Cerebellar cortex (tissue), 1 donor: ENCODE measurements at regions not wholly inside any gene's neighbourhood (a gene's known extent, or its start where the extent isn't known, plus 50 kb on each side); places are given as distances from the start of the nearest gene placed in this dataset.
"Not testable (repeated sequence)": the region's sequence is repeated elsewhere in the genome, so short reads cannot be mapped to it uniquely, and the experiment has no call there.

Source experiments
- DNase-seq: peaks from one replicate; pipeline ENCODE4 v3.0.0-alpha.2; 2015; ENCODE audit warnings: low spot score

DNA sequence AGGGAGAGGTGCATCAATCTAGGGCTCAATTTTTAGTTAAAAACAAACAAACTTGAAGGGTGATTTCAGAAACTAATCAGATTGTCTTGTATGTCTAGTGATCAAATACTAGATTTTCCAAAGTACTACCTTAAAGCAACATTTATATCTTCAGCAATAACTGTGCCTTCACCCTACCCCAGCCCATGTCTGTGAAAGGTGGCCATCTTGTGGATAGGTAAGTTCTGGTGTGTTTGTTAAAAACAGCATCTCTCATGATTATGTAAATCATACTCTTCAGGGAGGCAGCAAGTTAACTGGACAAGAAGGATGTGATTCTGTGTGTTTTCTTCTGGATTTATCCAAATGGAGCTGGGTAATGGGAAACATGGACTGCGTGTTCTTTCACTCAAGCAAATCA, 81.4 kb upstream of the ACSL1 start:
- DNase-seq: no peak

GRCh38 chr4:184907810-184908209, 82.0 kb upstream of the ACSL1 start:
- DNase-seq: no peak

DNA sequence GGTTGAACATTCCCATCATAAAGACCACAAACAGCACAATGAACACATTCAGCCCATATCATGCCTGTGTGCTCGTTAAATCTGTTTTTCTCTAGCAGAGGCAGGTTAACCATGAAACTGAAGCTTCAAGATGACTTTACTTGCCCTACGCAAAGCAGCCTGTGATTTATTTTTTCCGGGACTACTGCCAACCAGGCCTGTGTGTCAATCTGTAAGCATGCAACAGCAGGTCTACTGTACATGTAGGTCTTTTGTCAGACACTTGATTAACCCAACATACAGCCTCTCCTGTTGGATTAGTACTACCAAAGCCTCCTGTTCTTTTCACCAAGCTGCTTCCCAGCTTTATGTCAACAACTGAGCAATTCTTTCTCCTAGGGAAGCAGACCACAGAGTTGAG, 85.5 kb upstream of the ACSL1 start:
- DNase-seq: no peak

DNA sequence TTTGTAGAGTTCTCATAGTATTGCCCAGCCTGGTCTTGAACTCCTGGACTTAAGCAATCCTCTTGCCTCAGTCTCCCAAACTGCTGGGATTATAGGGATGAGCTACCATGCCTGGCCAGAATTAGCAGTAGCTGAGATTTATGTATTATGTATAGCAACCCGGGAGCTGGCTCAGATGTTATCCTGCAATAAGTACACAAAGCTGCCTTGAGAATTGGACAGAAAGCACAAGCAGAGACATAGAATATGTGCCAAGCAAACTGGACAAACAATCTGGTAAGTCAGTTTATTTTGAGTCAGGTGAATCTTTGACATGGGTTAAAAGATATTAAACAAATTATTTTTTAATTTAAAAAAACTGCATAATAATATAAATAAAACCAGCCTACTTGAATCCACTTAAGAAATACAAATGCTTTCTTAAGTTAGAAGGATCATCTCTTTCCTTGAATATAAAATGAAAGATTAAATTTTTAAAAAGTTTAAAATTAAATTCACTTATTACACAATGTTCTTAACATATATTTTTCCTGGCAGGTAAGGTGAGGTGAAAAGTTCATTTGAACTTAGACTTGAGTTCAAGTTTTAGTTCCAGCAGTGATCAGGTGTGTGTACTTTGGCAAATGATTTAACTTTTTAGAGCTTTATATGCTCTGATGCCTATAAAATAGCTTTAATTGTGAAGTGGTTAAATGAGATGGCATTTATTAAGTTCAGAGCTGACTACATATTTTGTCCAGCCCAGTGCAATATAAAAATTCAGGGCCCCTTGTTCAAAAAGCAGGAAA, 87.8 kb upstream of the ACSL1 start:
- DNase-seq: no peak

DNA sequence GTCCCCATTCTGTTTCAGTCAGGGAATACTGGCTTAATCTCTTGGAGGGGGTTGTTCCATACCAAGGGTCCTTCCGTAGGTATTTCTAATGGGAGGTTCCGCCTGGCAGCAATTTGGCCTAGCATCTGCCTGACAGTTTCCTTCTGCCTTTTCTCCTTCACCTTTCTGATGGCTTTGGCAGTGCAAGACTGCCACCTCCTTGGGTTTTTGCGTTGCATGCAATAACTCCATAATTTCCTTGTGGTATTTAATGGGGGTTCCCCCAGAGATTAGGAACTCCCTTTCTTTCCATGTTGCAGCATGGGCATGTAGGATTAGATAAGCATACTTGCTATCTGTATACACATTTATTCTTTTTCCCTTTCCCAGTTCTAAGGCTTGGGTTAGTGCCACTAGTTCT, 93.0 kb upstream of the ACSL1 start:
- not testable (repeated sequence) for DNase-seq

DNA sequence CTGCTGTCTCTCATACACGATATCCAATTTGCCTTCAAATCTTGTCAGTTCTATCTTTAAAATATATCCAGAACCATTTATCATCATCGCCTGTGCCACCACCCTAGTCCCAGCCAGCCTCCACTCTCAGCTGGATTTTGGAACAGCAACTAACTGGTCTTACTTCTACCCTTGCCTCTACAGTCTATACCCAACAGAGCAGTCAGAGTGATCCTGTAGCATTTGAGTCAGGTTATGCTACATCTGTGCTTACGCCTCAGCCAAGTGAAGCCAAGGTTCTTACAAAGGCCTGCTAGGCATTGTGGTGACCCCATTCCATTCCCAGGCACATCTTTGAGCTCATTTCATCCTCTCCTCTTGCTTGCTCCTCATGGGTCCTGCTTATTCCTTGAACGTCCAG, 95.7 kb upstream of the ACSL1 start:
- no peak for DNase-seq

GRCh38 chr4:184922301-184922700, 96.0 kb upstream of the HELT start:
- DNase-seq: no peak

GRCh38 chr4:184924516-184924915, 93.8 kb upstream of the HELT start:
- DNase-seq: no peak

DNA sequence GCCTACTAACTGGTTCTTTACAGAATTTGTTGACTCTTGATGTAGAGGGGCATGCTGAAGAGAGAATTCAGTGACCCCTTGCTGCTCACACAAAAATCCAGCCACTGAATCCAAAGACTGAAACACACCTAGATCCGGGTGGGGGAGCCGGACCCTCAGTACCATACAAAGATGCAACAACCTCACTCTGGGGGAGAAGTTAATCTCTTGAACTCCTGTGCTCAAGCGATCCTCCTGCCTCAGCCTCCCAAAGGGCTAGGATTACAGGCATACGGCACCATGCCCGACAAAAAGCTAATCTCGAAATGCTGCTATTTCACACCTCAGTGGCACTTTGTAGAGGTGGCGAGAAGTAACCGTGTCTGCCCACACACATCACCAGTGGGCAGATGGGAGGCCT, 88.8 kb upstream of the HELT start:
- DNase-seq: no peak

GRCh38 chr4:184930026-184930425, 88.3 kb upstream of the HELT start:
- no peak for DNase-seq

- DNase-seq: no peak
Observed at GRCh38 chr4:184932343-184932742, 85.9 kb upstream of the HELT start.

DNA sequence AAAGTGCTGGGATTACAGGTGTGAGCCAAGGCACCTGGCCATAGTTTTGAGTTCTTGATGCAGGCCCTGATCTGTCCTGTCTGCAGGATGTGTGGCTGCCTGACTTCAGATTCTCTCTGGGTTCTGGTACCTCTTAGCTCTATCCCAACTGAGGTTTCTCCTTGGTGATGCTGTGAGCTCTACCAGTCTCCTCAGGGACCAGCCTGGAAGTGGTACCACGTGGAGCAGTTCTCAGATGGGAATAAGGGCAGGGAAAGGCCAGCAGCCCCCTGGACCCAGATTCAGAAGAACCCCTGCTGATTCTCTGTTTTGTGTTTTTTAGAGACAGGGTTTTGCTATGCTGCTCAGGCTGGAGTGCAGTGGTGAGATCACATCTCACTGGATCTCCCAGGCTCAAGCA, 85.0 kb upstream of the HELT start:
- DNase-seq: no peak

GRCh38 chr4:184934184-184934583, 84.1 kb upstream of the HELT start:
- DNase-seq: no peak

GRCh38 chr4:184934961-184935360, 83.3 kb upstream of the HELT start:
- DNase-seq: no peak

GRCh38 chr4:184936071-184936470, 82.2 kb upstream of the HELT start:
- no peak for DNase-seq

DNA sequence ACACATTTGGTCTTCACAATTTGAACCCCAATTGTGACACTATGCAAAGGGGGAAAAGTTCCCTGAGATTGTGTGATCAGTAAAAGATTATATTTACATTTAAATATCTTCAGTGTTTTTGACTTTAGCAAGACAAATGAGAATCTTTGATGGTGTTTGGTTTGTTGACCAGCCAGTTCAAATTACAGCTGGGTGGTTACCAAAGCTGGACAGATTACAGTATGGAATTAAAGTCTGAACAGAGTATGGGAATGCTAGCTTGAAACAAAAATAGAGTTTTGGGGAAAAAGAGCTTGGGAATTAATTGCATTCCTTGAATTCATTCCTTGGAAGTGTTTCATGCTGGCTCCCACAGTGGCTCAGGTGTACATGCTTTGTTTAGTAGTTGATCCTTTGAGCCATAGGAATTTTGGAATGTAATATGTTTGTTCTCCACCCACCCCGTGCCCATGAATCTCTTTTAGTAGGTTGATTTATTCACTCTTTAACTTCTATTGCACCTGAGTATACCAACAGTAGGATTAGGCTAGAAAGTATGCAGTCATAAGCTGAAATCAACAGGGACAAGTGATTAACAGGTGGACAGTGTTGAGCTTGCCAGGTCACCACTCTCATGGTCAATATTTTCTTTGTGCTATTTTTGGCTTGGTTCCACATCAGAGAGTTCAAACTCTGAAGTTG, 81.1 kb upstream of the HELT start:
- DNase-seq: no peak

- DNase-seq: no peak
Observed at GRCh38 chr4:184937745-184938144, 80.5 kb upstream of the HELT start.

DNA sequence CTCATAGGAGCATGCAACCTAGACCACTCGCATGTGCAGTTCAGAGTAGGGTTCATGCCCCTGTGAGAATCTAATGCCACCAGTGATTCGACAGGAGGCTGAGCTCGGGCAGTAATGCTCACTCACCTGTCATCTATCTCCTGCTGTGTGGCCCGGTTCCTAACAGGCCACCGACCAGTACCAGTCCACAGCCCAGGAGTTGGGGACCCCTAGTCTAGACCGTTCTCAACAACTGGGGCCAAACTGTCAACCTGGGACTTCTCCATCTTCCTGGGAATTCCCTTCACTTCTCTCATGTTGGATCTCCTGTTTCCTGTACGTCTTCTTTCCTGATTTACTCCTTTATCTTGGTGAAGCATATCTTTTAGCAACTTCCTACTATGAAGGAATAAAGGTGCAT, 79.4 kb upstream of the HELT start:
- no peak for DNase-seq

- no peak for DNase-seq
Observed at GRCh38 chr4:184939978-184940377, 78.3 kb upstream of the HELT start.

DNA sequence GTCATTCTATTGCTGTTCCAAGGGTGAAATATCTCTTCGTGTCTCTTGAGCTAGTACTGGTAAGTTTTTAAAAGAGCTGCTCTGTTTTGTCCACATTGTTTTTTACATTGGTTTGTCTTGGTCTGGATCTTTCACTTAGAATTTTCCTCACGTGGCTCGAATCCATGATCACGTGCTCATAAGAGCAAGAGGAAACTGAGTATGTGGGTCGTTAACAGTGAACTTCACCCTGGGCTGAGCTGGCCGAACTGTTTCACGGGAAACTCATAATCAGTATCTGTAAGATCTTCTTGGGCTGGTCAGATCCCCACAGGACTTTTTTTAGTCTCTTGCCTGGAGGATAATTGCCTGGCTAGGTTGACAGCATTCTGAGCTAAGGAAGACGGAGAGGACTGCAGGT, 77.8 kb upstream of the HELT start:
- no peak for DNase-seq

DNA sequence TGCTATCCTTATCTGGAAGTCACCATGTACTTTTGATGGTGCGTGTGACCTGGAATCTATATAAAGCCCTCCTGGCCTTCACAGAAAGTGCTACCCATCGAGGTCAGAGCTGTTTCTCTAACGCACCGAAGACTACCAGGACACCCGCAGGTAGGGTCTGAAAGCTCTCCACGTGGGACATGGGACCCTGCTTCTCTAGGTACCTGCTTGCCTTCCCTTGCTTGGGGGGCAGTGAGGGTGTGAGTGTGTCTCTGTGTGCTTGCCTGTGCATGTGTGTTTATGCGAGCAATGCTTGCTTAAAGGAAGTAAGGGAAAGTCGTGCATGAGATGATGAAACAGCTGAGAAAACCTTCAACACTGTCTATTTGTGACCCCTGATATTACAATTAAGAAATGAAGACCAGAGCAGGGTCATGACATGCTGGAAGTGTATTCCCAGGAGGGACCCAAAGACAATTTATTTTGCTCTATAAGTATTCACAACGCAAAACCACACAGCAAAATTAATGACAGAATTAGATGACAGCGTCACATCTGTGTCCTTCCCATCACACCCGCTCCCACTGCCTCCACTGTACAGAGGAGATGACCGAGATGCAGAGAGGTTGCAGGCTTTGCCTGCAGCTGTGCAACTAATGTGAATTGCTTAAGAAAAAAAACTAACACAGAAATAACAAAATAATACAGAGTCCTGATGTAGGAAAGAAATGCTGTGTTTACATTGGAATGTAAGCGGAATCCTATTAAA, 76.4 kb upstream of the HELT start:
- no peak for DNase-seq

DNA sequence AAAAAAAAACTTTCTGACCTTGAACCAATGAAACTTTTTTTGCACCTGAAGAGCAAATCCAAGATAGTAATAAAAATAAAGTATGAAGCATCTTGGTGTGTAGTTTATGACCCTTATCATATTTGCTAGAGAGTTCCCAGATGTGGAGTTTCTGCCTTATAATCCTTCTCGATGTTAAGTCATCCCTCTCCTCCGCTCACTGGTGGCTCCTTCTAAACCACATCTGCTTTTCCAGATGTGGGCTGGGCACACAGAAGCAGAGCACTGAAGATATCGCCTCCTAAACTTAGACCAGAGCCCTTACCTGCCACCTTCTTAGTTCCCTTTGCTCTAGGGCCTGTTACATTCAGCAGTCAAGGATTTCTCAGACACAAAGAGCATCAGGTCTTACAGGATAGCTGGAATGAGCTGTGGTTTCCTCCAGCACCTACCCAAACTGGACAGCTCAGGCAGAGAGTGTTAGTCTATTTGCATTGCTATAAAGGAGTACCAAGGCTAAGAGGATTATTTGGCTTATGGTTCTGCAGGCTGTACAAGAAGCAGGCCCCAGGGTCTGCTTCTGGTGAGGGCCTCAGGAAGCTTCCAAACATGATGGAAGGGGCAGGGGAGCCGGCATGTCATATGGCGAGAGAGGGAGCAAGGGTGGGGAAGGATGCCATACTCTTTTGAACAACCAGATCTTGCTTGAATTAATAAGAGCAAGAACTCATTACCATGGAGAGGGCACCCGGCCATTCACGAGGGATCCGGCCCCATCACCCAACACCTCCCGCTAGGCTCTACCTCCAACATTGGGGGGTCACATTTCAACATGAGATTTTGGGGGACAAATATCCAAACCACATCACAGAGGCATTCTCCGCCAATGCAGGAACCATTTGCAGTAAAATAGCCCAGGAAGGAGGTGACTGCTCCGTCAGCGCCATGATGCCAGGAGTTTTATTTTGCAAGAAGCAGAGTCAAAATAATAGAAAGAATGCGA, 75.6 kb upstream of the HELT start:
- no peak for DNase-seq
